HepG2 (cell line): ENCODE measurements at regions not wholly inside any gene's neighbourhood (a gene's known extent, or its start where the extent isn't known, plus 50 kb on each side); places are given as distances from the start of the nearest gene placed in this dataset.

Experiments
- ATAC-seq: fragments of 200-7000 bp; cut with Tn5 transposase; 3 replicates; pipeline ENCODE4 v1.9.1; 2020; ENCODE audit warnings: mild to moderate bottlenecking, moderate library complexity
- BruUV-seq: library from RNA; stranded (reverse); fragments of 400-500 nt; replicated peaks from 2 replicates; lab custom pipeline; 2021; lab: Mats Ljungman, UMichigan
- CTCF ChIA-PET: fragments of 300-600 bp; formaldehyde crosslinking; extraction: SDS; loops from one replicate; lab custom pipeline; 2021; ENCODE audit warnings: low total read pairs, inconsistent platforms, low intra/inter-chr PET ratio; lab: Yijun Ruan, JAX
- POLR2A ChIA-PET: fragments of 350-600 bp; sonication (Branson Sonifier 250); formaldehyde crosslinking; loops from one replicate; lab custom pipeline; 2020; ENCODE audit warnings: antibody characterized with exemption, inconsistent platforms; lab: Yijun Ruan, JAX
- DNase-seq: peaks from one replicate; pipeline ENCODE4 v3.0.0-alpha.2; 2015; ENCODE audit warnings: low spot score
- FAIRE-seq: peaks from 3 replicates; lab custom pipeline; 2011; peaks lifted over from hg19 to GRCh38; lab: Jason Lieb, UNC
- H2AFZ ChIP-seq: one replicate; pipeline ENCODE4 v1.6.1; 2011; ENCODE audit warnings: low read length, inconsistent platforms
- H3K27ac ChIP-seq: fragments of 300-600 bp; 3 replicates; pipeline ENCODE4 v1.8.0; 2011; ENCODE audit warnings: mixed run types, mild to moderate bottlenecking, mixed read lengths, low read length, inconsistent platforms; ENCODE audit not compliant: insufficient read depth; ENCODE audit errors: extremely low read length
- H3K27me3 ChIP-seq, 2 experiments: fragments of 200-600 bp in 1 of 2; 2 replicates in 1 of 2; 3 replicates in 1 of 2; pipeline versions ENCODE4 v1.6.0 to v1.8.0; 2011; ENCODE audit warnings: low read length in 2 of 2, mild to moderate bottlenecking in 2 of 2, moderate library complexity in 2 of 2, inconsistent platforms in 1 of 2; ENCODE audit not compliant: insufficient read depth in 2 of 2, control insufficient read depth in 1 of 2
- H3K36me3 ChIP-seq, 2 experiments: fragments of 200-600 bp in 1 of 2; replicated peaks in 1 of 2; 2 replicates in 1 of 2; 3 replicates in 1 of 2; pipeline versions ENCODE4 v1.5.1 to v1.8.0; 2011; ENCODE audit warnings: low read length in 2 of 2, inconsistent platforms in 1 of 2; ENCODE audit not compliant: insufficient read depth in 2 of 2, control insufficient read depth in 1 of 2
- H3K4me1 ChIP-seq: 2 replicates; pipeline ENCODE4 v1.5.1; 2012; ENCODE audit warnings: low read length, inconsistent platforms; ENCODE audit not compliant: insufficient read depth
- H3K4me2 ChIP-seq: 2 replicates; pipeline ENCODE4 v1.6.0; 2011; ENCODE audit warnings: low read depth, low read length, inconsistent platforms
- H3K4me3 ChIP-seq, 3 experiments: fragments of 200-600 bp in 1 of 3; sonication (generic), shearing (Covaris generic) in 1 of 3; replicated peaks in 1 of 3; 2 replicates each; pipeline ENCODE4 v1.5.1; 2011 to 2016; ENCODE audit warnings: low read length in 3 of 3, inconsistent platforms in 2 of 3, low read depth in 2 of 3, mild to moderate bottlenecking in 2 of 3, control low read depth in 1 of 3, mixed read lengths in 1 of 3; ENCODE audit not compliant: insufficient read depth in 1 of 3
- H3K79me2 ChIP-seq: one replicate; pipeline ENCODE4 v1.6.1; 2011; ENCODE audit warnings: low read length, inconsistent platforms; ENCODE audit not compliant: insufficient read depth
- H3K9ac ChIP-seq: 2 replicates; pipeline ENCODE4 v1.6.0; 2011; ENCODE audit warnings: mild to moderate bottlenecking, low read depth, low read length, inconsistent platforms; ENCODE audit not compliant: insufficient read depth
- H3K9me3 ChIP-seq: 2 replicates; pipeline ENCODE4 v1.5.1; 2012; ENCODE audit warnings: mild to moderate bottlenecking, low read length
- H4K20me1 ChIP-seq: 2 replicates; pipeline ENCODE4 v1.6.0; 2011; ENCODE audit warnings: inconsistent platforms, mild to moderate bottlenecking, low read length, moderate library complexity; ENCODE audit not compliant: insufficient read depth
- ATAD3A ChIP-seq: sonication (generic); formaldehyde crosslinking; IDR thresholded peaks from 2 replicates; pipeline ENCODE4 v1.4.0; 2020; ENCODE audit warnings: missing genetic modification reagents
- DNMT1 ChIP-seq: sonication (generic); formaldehyde crosslinking; IDR thresholded peaks from 2 replicates; pipeline ENCODE4 v1.5.1; 2020; ENCODE audit warnings: mild to moderate bottlenecking, missing genetic modification reagents
- DNMT3B ChIP-seq: conservative IDR thresholded peaks from 2 replicates; pipeline ENCODE4 v1.6.1; 2016; ENCODE audit warnings: missing biosample characterization, control low read depth
- HOXA9 ChIP-seq: sonication (generic); formaldehyde crosslinking; IDR thresholded peaks from 2 replicates; pipeline ENCODE4 v1.8.1; 2022; ENCODE audit warnings: missing genetic modification reagents, mild to moderate bottlenecking, moderate library complexity, borderline replicate concordance
- IKZF1 ChIP-seq: fragments of 450-650 bp; IDR thresholded peaks from 2 replicates; pipeline ENCODE4 v1.7.1; 2016
- JDP2 ChIP-seq: sonication (generic); formaldehyde crosslinking; IDR thresholded peaks from 2 replicates; pipeline ENCODE4 v1.8.1; 2022; ENCODE audit warnings: missing genetic modification reagents, borderline replicate concordance
- ONECUT2 ChIP-seq: sonication (generic); formaldehyde crosslinking; IDR thresholded peaks from 2 replicates; pipeline ENCODE4 v1.4.0; 2020; ENCODE audit warnings: missing genetic modification reagents
- PLRG1 ChIP-seq: fragments of 450-650 bp; conservative IDR thresholded peaks from 2 replicates; pipeline ENCODE4 v1.6.1; 2016
- THYN1 ChIP-seq: sonication (generic); formaldehyde crosslinking; IDR thresholded peaks from 2 replicates; pipeline ENCODE4 v1.8.1; 2023; ENCODE audit warnings: low read depth, mild to moderate bottlenecking, moderate library complexity, missing genetic modification reagents, borderline replicate concordance
- YEATS4 ChIP-seq: sonication (generic); formaldehyde crosslinking; IDR thresholded peaks from 2 replicates; pipeline ENCODE4 v1.4.0; 2020; ENCODE audit warnings: missing genetic modification reagents, borderline replicate concordance
- ZC3H4 ChIP-seq: sonication (generic); formaldehyde crosslinking; IDR thresholded peaks from 2 replicates; pipeline ENCODE4 v1.4.0; 2020; ENCODE audit warnings: missing genetic modification reagents, borderline replicate concordance
- ZFP1 ChIP-seq: IDR thresholded peaks from 2 replicates; pipeline ENCODE4 v1.6.1; 2016
- ZKSCAN5 ChIP-seq: sonication (generic); formaldehyde crosslinking; IDR thresholded peaks from 2 replicates; pipeline ENCODE4 v1.5.1; 2020; ENCODE audit warnings: mild to moderate bottlenecking, missing genetic modification reagents
- ZNF672 ChIP-seq: sonication (generic); formaldehyde crosslinking; IDR thresholded peaks from 2 replicates; pipeline ENCODE4 v1.8.1; 2022; ENCODE audit warnings: missing genetic modification reagents
- ZNF713 ChIP-seq: sonication (generic); formaldehyde crosslinking; IDR thresholded peaks from 2 replicates; pipeline ENCODE4 v1.4.0; 2020; ENCODE audit warnings: mild to moderate bottlenecking, missing genetic modification reagents
- WGBS: methylation state at CpG from one replicate; pipeline ENCODE4 v1.1.6; 2017; ENCODE audit warnings: low lambda C conversion rate; 5-methylcytosine and 5-hydroxymethylcytosine counted together
- in situ Hi-C: cut with HindIII; loops from 2 replicates; pipeline ENCODE4 v1.10.0; 2017; ENCODE audit warnings: low pct_unique_long_range_greater_than_20kb; ENCODE audit not compliant: extremely low pct_ligation_motif_present
- intact Hi-C: fragments of 100-400 bp; cut with micrococcal nuclease; formaldehyde crosslinking; loops from one replicate; pipeline ENCODE4 v1.10.0; 2022; ENCODE audit not compliant: unreplicated experiment
- TF ChIP-seq, protein P1 (sequence below): sonication (generic); formaldehyde crosslinking; IDR thresholded peaks from 2 replicates; pipeline ENCODE4 v1.5.1; 2020; ENCODE audit warnings: missing genetic modification reagents, mild to moderate bottlenecking, borderline replicate concordance
- TF ChIP-seq, protein P2 (sequence below): sonication (generic); formaldehyde crosslinking; IDR thresholded peaks from 2 replicates; pipeline ENCODE4 v1.5.0; 2020; ENCODE audit warnings: missing genetic modification reagents, mild to moderate bottlenecking, borderline replicate concordance
- TF ChIP-seq, protein P3 (sequence below): sonication (generic); formaldehyde crosslinking; IDR thresholded peaks from 2 replicates; pipeline ENCODE4 v1.4.0; 2020; ENCODE audit warnings: missing genetic modification reagents

DNA sequence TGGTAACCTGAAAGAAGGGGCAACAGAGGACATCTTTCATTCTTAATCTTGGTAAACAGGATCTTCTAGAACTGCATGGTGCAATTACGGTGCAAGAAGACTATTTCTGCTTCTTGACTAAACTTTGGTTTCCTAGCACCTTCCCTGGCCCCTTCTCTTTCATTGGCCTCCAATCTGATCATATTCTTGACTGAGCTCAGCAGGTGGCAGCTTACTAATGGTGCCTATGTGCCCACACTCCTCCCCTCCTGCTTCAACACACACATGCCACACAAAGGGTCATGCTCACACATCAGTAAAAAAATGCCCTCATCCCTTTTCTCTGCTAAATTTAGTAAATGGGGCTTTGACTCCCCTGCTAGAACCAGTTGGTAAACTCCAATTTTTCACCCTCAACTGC, 400.5 kb upstream of the MAOA start:
- Histone ChIP-seq H3K27ac (no peak overlapping the region), H3K4me1 (no peaks in the 10 kb centered on the region), H4K20me1 (no peaks in the 10 kb centered on the region), H3K9ac (no peak overlapping the region), H3K79me2 (no peaks in the 10 kb centered on the region), H2AFZ (no peak overlapping the region), H3K36me3 (no peaks in the 10 kb centered on the region), H3K4me3 (no peak overlapping the region), H3K9me3 (no peaks in the 10 kb centered on the region), H3K27me3 (no peaks in the 10 kb centered on the region), H3K4me2 (no peak overlapping the region)
- 86% methylated on average over 1 of the region's 1 CpG for WGBS
- no TSS peak for BruUV-seq
- CTCF ChIA-PET, result no interaction called here
- TF ChIP-seq ZNF672 (CRISPR knock-in tag), result no peak
- TF ChIP-seq DNMT1 (CRISPR knock-in tag), result no peak
- no peak for TF ChIP-seq ZKSCAN5 (CRISPR knock-in tag)
- TF ChIP-seq HOXA9, result no peak
- no peak for TF ChIP-seq YEATS4
- no peak for TF ChIP-seq JDP2 (CRISPR knock-in tag)
- TF ChIP-seq THYN1, result no peak
- no peak for TF ChIP-seq IKZF1
- TF ChIP-seq PLRG1, result no peak
- TF ChIP-seq ATAD3A, result no peak
- TF ChIP-seq, protein P1, sequence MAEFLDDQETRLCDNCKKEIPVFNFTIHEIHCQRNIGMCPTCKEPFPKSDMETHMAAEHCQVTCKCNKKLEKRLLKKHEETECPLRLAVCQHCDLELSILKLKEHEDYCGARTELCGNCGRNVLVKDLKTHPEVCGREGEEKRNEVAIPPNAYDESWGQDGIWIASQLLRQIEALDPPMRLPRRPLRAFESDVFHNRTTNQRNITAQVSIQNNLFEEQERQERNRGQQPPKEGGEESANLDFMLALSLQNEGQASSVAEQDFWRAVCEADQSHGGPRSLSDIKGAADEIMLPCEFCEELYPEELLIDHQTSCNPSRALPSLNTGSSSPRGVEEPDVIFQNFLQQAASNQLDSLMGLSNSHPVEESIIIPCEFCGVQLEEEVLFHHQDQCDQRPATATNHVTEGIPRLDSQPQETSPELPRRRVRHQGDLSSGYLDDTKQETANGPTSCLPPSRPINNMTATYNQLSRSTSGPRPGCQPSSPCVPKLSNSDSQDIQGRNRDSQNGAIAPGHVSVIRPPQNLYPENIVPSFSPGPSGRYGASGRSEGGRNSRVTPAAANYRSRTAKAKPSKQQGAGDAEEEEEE (CRISPR knock-in tag), result no peak
- TF ChIP-seq ZFP1 (CRISPR knock-in tag), result no peak
- no peak for TF ChIP-seq ZNF713 (CRISPR knock-in tag)
- no peak for TF ChIP-seq ONECUT2 (CRISPR knock-in tag)
- TF ChIP-seq, protein P2, sequence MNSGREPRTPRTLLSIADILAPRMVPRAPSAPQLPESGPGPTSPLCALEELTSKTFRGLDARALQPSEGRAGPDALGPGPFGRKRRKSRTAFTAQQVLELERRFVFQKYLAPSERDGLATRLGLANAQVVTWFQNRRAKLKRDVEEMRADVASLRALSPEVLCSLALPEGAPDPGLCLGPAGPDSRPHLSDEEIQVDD, result no peak
- TF ChIP-seq, protein P3, sequence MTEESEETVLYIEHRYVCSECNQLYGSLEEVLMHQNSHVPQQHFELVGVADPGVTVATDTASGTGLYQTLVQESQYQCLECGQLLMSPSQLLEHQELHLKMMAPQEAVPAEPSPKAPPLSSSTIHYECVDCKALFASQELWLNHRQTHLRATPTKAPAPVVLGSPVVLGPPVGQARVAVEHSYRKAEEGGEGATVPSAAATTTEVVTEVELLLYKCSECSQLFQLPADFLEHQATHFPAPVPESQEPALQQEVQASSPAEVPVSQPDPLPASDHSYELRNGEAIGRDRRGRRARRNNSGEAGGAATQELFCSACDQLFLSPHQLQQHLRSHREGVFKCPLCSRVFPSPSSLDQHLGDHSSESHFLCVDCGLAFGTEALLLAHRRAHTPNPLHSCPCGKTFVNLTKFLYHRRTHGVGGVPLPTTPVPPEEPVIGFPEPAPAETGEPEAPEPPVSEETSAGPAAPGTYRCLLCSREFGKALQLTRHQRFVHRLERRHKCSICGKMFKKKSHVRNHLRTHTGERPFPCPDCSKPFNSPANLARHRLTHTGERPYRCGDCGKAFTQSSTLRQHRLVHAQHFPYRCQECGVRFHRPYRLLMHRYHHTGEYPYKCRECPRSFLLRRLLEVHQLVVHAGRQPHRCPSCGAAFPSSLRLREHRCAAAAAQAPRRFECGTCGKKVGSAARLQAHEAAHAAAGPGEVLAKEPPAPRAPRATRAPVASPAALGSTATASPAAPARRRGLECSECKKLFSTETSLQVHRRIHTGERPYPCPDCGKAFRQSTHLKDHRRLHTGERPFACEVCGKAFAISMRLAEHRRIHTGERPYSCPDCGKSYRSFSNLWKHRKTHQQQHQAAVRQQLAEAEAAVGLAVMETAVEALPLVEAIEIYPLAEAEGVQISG (CRISPR knock-in tag), result no peak
- TF ChIP-seq ZC3H4 (CRISPR knock-in tag), result no peak
- TF ChIP-seq DNMT3B, result no peak
- FAIRE-seq (no peak), ATAC-seq (no peak), DNase-seq (no peak)
- in situ Hi-C loops, result no loop called here
- intact Hi-C loops, result no loop called here
- POLR2A ChIA-PET, result no interaction called here
